NCI-H146 (cell line): ENCODE measurements at regions not wholly inside any gene's neighbourhood (a gene's known extent, or its start where the extent isn't known, plus 50 kb on each side); places are given as distances from the start of the nearest gene placed in this dataset.
A peak's percentile ranks its signal among the peaks of the same experiment; 100 is the strongest.
"Not testable (repeated sequence)": the region's sequence is repeated elsewhere in the genome, so short reads cannot be mapped to it uniquely, and the experiment has no call there.

Experiments used
- DNase-seq: peaks from one replicate; lab custom pipeline; 2025; lab: John Stamatoyannopoulos, UW

DNA sequence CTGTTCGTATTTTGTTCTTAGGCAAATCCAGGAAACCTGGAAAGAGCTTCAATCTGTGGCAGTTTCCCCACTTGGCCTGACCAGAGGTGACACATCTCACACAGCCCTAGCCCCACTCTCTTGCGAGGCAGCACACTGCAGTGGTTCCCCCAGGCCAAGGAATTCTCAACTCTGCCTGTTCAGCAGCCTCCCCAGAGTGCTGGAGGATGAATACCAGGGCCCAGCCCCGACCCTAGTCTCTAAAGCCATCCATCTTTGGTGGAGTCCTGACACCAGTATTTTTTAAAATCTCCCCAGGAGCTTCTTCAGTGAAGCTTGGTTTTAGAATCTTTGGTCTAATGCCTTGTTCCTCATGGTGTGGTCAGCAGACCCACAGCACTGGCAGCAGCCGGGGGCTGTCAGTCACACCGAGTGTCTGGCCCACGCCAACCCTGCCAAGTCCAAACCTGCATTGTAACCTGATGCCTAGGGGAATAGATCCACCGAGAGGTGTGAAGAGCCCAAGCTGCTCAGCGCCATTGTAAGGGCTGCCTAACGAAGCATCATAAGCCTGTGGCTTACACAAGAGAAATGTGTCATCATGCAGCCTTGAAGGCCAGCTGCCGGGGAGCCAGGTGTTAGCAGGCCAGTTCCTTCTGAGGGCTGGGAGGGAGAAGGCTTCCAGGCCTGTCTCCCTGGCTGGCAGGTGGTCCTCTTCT, 428.7 kb upstream of the ID2 start:
- peak; percentile 78 for DNase-seq

DNA sequence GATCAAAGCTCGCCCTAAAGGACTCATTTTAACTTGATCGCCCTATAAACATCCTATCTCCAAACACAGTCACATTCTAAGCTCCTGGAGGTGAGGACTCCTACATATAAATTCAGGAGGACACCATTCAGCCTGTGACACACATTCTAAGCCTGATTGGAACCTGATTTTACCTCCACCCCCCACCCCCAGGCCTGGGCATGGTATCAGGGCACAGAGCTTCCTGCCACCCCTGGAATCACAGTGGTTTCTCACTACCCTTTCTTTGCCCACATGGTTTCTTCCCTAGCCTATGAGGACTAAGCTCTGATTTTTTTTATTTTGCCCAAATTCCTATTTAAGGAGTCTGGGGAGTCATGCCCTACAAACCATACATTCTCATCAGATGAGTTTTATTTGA, 428.1 kb upstream of the ID2 start:
- DNase-seq = no peak

DNA sequence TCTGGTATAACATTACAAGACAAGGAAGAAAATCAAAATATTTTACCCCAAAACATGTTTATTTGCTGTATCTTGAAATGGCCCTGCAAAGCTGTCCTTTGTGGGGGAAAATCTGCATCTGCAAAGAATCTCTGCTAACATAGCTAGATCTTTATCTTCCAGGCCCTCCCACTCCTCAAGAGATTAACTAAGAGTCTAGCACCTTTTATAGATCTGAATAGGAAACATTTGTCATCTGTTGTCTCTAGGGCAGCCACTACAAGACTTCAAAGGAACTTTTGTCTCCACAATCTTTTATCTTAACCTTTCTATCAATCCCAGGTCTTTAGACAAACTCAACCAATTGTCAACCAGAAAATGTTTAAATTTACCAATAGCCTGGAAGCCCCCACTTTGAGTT, 427.6 kb upstream of the ID2 start:
- not testable (repeated sequence) for DNase-seq

DNA sequence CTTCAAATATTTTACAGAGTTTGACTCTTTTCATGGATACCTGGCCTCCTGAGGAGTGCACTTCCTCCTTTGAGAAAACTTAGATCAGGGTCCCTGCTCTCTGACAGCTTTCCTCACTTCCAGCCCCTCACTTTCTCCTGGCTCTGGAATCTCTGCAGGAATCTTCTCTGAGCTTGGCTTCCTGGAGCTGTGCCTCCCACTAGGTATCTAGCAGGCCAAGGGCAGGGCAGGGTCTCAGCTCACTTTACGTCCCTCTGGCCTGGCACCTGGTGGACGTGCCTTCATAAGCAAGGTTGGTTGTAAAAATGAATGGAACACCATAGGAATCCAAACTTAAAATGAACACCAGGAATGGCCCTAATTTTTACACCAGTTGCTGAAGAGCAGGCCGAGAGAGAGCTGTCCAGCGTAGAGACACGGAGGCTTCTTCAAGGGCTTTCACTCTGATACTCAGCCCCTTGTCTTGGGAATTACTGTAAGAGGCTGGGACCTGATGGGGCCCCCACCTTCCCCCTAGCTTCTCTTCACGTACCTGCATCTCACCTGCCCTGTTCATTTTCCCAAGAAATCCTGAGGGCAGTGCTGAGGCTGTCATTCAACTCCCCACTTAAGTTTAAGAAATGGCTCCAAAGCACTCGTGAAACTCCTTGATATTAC, 426.9 kb upstream of the ID2 start:
- DNase-seq = no peak

DNA sequence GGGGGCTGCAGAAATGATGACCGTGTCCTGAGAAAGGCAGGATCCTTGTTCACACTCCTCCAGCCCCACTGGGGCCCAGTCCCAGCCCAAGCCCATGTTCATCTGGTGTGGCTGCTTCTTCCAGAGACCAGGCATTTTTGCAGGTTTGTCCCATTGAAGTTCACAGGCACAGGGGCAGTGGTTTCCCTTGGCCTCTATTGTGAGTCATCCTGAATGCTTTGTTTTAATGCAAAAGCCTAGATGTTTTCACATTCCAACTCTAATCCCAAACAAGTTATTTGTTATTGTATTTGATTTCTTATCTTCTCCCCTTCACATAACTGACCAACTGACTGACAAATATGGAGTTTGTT, 426.4 kb upstream of the ID2 start:
- no peak for DNase-seq

DNA sequence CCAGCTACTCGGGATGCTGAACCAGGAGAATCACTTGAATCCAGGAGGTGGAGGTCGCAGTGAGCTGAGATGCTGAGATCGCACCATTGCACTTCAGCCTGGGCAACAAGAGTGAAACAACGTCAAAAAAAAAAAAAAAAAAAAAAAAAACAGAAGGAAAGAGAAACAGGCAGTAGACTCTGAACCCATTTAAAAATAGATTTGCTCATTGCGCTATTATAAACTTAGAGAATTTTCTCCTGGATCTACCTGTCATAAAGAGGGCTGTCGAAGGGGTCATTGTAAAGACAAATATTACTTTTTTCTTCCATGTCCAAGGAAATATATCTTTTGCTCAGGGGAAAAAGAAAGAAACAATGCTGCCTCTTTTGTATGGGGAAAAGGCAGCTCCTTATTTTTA, 425.0 kb upstream of the ID2 start:
- DNase-seq = no peak

DNA sequence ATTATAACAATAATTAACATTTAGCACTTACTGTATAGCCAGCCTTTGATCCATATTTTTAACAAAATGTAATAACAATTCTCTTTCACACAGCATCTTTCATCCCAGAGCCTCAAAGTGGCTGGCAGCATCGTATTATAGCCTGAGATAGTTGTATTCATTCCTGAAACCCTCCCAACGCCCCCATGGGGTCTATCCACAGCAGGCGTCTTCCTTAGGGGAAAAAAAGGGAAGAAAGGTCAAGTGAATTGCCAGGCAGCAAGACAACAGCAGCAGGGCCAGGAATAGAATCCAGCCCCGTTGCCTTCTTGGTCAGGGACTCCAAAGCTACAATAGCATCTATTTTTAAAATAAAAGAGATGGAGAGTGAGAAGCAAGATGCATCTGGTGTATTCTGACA, 424.4 kb upstream of the ID2 start:
- no peak for DNase-seq

DNA sequence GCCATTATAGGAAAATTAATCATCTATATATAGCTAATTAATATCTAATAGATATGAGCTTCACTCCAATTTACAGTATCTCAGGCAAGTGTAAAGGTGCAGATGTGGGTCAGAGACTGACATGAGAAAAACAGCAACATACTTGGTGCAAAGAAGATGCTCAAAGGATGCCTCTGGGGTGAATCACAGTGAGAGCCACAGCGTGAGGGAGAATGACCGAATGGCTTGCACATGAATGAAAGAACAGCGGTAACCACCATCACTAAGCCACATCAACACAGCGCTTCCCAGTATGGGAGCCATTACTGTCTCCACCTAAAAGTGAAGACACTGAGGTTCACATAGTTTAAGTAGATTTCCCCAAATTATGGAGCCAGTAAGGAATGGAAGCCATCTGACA, 423.4 kb upstream of the ID2 start:
- DNase-seq = no peak

DNA sequence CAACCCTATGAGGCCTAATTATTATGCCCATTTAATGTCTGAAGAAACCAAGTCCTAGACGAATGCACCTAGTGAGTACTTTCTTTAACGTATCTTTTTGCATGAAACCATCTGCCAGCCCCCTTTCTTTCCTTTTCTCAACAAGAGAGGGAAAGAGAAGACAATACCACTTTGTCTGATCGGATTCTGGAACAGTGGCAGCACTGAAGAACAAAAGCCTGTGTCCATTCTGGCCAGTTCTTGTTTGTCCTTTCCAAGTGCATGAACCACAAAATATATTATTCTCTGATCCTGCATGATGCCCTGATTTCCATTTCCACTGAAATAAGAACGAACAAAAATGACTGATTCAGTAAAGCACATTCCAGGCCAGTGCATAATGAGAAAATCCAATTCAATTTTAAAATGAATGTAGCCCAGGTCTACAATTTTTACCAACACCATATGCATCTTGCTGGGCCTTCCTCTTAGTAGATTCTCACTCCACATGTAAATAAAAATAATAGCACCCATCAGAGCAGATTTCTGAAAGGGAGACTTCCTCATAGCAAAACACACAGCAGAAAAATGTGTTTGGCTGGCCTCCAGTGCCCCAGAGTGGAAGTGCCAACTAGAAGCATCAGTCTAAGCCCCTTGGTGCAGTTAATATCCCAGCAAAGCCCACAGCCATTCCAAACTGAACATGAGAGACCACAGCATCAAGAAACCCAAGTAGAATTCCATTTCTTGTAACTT, 422.6 kb upstream of the ID2 start:
- DNase-seq = no peak

DNA sequence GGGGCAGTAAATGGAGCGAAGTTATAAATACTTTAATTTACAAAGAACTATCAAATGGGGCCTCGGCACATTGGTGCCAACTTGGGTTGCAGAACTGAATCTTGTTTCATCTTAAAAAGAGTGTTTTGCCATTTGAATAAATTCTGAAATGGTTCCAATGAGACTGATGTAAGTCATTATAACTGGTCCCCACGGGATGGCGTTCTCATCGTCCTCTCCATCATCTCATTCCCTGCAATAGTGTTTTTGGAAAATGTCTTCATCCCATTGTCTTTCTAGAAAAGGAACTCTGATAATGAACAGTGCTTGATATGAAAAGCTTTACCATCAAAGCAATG, 422.0 kb upstream of the ID2 start:
- no peak for DNase-seq

DNA sequence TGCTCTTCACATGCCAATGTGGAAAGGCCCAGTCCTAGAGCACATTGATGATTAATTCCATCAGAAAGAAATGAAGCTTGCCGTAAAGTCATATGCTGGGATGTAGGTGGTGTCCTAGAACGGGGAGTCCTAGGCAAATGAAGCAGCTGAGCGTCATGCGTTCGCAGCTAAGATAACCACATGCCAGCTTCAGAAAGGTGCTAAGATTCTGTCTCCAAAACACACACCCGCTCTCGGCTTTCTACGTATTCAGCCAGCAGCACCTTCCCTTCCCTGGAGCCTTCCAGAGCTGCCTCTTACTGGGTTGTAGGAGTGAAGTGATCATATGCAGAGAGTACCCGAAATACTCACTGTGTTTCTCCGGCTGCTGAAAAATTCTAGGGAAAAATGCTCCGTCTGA, 421.6 kb upstream of the ID2 start:
- no peak for DNase-seq

DNA sequence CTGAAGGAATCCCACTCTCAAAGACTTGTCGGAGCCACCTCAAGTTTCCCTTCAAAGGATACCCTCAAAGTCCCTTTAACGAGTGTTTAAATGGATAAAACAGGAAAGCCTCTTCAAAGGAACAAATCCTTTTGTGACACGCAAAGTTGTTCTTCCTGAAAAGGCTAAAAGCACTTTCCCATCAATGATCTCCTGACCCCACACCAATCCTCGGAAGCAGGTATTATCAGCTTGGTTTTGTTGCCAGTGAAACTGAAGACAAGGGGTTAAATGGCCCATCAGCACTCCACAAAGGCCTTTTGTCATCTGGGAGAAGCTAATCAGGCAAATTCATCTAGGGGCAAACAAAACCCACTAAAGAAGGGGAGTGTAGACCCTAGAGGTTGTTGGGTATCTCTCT, 418.0 kb upstream of the ID2 start:
- DNase-seq = peak; percentile 46

DNA sequence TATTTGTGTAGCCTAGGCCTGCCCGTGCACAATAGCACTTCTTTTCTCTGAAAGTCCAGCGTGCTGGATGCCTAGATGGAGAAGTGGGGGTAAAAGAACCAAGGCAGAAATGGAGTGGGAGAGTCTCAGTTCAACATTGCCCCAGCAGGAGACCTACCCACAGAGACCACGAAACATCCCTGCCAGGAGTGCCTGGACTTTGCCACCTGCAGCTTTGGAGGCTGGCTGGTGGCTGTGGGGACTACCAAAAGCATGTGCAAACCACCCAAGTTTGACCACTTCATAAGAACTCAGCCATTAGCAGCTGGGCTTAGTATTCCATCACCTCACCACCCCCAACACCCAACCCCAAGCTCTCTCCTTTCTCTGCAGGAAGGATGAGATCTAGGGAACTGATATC, 416.9 kb upstream of the ID2 start:
- DNase-seq = no peak

DNA sequence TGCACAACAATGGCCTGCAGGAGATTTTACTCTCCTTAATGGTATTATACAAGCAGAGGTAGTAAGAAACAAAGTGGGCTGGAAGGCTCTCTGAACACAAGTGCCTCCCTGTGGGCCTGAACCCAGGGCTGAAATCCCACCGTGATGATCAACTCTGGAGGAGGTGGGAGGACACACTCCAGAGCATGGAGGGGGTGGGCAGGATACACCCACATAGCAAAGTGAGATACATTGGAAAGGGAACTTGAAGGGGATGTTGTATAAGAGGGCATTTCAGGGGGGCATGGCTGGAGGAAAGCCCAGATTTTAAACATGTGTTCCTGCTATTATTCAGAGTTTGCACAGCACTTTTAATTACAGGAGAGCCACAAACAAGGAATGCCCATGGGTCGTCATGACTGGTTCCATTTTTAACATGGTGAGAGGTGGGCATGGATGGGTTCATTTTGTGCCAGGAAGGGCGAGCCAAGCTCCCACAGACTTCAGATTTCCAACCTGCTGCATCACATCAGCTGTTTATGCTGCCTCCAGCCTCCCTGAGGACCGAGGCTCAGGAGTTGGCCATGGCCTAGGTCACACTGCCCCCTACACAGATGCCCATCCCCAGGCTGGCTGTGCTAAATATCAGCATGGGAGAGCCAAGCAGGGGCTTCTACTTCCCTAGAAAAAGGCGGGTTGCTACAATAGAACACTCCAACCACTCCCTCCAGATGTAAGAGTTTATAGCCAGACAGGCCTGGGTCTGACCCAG, 416.2 kb upstream of the ID2 start:
- no peak for DNase-seq

DNA sequence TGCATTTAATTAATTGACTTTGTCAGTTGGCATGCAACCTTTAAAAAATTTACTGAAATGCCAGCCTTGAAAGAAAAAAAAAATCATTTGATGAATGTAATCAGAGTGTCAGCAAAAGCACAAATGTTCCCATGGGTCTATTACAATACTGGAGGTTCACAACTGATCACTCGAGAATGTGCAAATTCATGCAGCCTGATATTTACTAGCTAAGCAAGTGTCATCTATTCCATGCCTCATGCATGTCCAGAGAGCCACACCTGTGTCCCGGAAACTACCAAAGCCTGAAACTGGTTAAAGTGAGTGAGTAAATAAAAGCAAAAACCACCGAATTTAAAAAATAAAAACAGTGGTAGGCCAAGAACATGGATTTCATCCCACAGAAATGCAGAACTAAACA, 415.3 kb upstream of the ID2 start:
- DNase-seq = no peak

DNA sequence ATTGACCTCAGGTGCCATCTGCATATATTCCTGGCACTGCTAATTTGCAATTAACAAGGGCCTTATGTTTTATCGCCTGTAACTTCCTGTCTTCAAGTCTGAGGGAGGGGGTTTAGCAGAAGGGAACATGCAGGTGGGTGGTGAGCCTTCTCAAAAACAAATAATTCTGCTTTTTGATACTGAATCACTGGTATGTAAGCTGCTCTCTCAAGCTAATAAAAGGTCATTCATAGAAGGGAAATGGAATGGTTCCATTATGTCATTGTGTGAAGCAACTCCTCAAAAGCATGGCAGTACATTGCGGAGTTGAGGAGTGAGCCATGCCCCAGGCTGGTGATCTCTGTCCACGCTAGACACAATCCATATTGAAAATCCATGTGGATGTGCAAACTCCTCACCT, 414.8 kb upstream of the ID2 start:
- DNase-seq = no peak

DNA sequence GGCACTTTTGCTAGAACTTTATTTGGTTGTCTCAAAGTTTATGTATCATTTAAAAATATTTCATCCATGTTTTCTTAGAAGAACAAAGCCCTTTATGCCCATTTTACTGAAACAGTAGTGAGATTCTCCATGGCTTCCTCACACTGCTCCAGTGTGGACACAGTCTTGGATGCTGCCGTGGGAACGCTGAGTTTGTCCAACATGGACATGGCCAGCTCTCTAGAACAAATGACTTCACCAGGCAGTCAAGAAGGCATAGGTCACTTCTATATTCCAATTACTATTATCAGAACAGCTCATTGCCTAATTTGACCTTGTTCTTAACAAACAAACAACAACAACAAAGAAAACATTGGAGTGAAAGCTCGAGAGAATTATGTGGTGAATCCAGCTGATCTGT, 414.1 kb upstream of the ID2 start:
- DNase-seq = no peak

DNA sequence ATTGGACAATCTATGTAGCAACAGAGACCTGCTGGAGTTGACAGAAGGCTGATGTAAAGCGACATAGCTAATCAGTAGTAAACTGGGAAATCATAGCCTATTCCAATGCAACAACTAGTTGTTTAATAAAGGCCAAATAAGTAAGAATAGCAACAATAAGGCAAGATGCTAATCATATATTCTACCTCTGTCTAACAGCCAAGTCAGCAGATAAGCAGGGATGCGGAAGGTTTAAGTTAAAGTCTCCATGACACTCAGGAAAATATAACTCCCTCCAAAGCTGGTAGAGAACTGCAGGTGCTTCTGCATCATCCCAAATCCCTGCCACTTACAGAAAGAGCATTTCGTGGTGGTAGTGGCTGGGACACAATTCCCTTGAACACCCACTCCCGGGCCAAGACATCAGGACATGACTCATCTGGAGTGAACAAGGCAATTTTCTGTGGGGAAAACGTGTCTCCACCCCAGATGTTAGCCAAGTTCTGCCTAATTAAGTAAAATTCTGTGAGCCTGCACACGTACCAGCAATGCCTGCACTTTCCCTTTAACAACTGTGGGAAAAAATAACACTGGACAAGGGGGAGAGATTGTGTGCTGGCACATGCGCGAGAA, 413.6 kb upstream of the ID2 start:
- DNase-seq = no peak

DNA sequence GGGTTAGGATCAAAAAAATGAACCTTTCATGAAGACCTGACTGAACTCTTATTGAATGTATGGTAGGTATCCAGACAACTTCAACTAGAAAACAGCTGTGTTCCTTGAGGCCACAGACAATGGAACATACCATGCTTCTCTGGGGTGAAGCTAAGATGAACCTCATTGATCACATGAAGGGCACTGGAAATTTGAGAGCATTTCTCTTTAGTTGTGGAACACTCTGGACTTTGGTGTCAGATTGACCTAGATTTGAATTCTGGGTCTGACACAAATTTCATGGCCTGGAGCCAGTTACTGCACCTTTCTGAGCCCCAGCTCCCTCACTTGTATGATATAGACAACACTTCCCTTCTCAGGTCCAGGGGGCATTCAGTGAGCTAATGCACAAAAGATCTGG, 411.2 kb upstream of the ID2 start:
- DNase-seq = no peak

DNA sequence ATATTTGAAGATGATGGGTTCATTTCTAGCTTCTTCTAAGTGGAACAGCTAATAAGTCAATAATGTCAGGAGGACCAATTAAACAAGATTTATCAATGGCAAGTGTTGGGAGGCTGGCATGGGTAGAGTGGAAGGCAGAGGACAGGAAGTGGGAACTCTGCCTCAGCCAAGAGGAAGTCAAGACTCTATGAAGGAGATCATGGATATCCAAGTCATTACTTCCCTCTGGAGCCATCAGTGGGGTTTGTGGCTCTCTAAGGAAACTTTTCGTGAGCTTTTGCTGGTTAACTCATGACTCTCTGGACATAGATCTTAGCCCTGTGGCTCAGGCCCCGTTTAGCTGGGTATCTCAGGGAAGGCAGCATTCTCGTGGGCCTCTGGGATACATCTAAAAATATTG, 410.4 kb upstream of the ID2 start:
- DNase-seq = no peak

DNA sequence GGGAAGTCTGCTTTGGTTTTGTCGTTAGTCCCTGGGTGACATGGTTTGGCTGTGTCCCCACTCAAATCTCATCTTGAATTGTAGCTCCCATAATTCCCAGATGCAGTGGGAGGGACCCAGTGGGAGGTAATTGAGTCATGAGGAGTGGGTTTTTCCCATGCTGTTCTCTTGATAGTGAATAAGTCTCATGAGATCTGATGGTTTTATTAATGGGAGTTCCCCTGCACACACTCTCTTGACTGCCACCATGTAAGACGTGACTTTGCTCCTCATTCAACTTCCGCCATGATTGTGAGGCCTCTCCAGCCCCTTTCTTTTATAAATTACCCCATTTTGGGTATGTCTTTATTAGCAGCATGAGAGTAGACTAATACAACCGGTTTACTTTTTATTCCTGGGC, 405.8 kb upstream of the ID2 start:
- DNase-seq = no peak

DNA sequence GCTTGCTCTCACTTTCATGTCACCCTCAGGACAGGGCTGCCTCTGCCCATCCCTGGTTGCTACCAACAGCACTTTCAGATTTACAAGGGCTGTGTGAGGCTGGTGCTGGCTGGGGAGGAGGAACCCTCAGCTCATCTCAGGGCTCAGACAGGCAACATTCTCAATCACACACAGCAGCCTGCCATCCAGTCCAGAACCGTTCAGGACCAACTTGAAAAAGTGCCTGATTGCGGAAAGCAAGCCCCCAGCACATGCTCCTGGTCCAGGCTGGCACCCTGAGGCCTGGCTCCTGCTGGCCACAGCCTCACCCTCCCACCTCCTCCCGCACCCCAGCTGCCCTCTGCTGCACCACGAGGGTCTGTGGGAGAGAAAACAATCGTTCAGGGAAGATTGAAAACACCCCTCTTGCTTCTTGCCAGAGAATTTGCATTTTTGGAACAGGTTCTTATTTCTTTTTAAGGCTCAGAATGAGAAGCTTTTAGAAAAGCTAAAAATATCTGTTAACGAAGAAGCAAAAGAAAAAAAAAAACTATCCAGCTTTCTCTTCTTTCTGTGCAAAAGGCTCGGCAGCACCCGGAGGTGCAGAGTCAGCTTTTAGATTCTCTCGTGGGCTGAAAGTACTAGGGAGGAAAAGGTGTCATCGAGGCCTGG, 403.8 kb upstream of the ID2 start:
- no peak for DNase-seq
